ENCODE measurements at regions not wholly inside any gene's neighbourhood (a gene's known extent, or its start where the extent isn't known, plus 50 kb on each side); places are given as distances from the start of the nearest gene placed in this dataset.

DNA sequence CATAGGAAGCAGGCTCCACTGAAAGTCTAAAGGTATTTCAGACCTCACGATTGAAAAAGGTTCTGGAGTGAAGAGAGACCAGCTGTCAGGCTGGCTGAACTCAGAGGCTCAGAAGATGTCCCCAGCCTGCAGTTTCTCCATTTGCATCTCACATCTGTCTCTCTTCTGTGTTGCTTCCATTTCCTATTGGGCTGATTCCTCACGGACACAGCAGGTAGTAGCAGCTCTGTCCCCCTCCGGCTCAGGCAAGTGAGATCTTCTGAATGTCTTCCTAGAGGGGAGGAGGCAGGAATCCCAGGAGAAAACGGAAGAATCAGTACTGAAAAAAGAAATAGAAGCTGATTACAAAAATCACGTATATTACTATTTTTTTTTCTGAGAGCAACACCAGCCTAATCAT, 274.1 kb upstream of the COBL start:
- peaks cover 2% of the 10 kb centered on the region for H3K9me3 Mint-ChIP-seq (ENCODE audit: unreplicated experiment)
- TF ChIP-seq EZH2 (IDR thresholded peaks at IDR 0.05; ENCODE audit: insufficient read depth, low read length) (no peak), CTCF (IDR thresholded peaks at IDR 0.05; ENCODE audit: insufficient read depth, low read depth, low read length) (no peak)
- H3K4me3 ChIP-seq (ENCODE audit: insufficient read depth, low read depth, low read length): no peak overlapping the region
- H3K27me3 Mint-ChIP-seq (ENCODE audit: low read depth, unreplicated experiment): peaks cover 5% of the 10 kb centered on the region
- H3K4me2 ChIP-seq (ENCODE audit: low read length): no peak overlapping the region
- H3K9me3 ChIP-seq (ENCODE audit: insufficient read depth, low read depth, low read length): no peaks in the 10 kb centered on the region
- no peak overlapping the region for H3K27ac ChIP-seq (ENCODE audit: low read depth, low read length)
- H3K79me2 ChIP-seq (ENCODE audit: insufficient read depth, low read length): no peaks in the 10 kb centered on the region
- no peak overlapping the region for H3K9ac ChIP-seq (ENCODE audit: low read length)
- no peaks in the 10 kb centered on the region for H3K36me3 Mint-ChIP-seq (ENCODE audit: low read depth, unreplicated experiment)
- peaks cover 11% of the 10 kb centered on the region for H3K4me1 Mint-ChIP-seq (ENCODE audit: low read depth, unreplicated experiment)
- FAIRE-seq (no peak), DNase-seq (ENCODE audit: low read depth) (no peak)
- H3K4me3 Mint-ChIP-seq (ENCODE audit: unreplicated experiment): no peak overlapping the region
- no peak overlapping the region for H3K27ac Mint-ChIP-seq (ENCODE audit: unreplicated experiment)
- H4K20me1 ChIP-seq (ENCODE audit: insufficient read depth, low read length): no peaks in the 10 kb centered on the region
- no peak overlapping the region for H2AFZ ChIP-seq (ENCODE audit: low read depth, low read length)
- H3K4me1 ChIP-seq (ENCODE audit: insufficient read depth, low read length): no peaks in the 10 kb centered on the region
- no peaks in the 10 kb centered on the region for H3K27me3 ChIP-seq (ENCODE audit: insufficient read depth, low read length)
- no peaks in the 10 kb centered on the region for H3K36me3 ChIP-seq (ENCODE audit: insufficient read depth, low read length)

- H3K36me3 Mint-ChIP-seq (ENCODE audit: low read depth, unreplicated experiment): no peaks in the 10 kb centered on the region
These were observed 272.5 kb upstream of the COBL start for GRCh38 chr7:51589111-51589510.

More at GRCh38 chr7:51589111-51589510, 272.5 kb upstream of the COBL start:
- H3K4me3 Mint-ChIP-seq (ENCODE audit: unreplicated experiment): no peak overlapping the region
- no peak for DNase-seq (ENCODE audit: low read depth)
- H4K20me1 ChIP-seq (ENCODE audit: insufficient read depth, low read length): no peaks in the 10 kb centered on the region
- no peak overlapping the region for H3K9ac ChIP-seq (ENCODE audit: low read length)
- no peaks in the 10 kb centered on the region for H3K9me3 ChIP-seq (ENCODE audit: insufficient read depth, low read depth, low read length)
- no peaks in the 10 kb centered on the region for H3K27me3 ChIP-seq (ENCODE audit: insufficient read depth, low read length)
- H3K4me1 Mint-ChIP-seq (ENCODE audit: low read depth, unreplicated experiment): peaks cover 11% of the 10 kb centered on the region
- TF ChIP-seq CTCF (IDR thresholded peaks at IDR 0.05; ENCODE audit: insufficient read depth, low read depth, low read length) (no peak), EZH2 (IDR thresholded peaks at IDR 0.05; ENCODE audit: insufficient read depth, low read length) (no peak)
- no peaks in the 10 kb centered on the region for H3K36me3 ChIP-seq (ENCODE audit: insufficient read depth, low read length)
- H2AFZ ChIP-seq (ENCODE audit: low read depth, low read length): no peak overlapping the region
- no peak overlapping the region for H3K4me2 ChIP-seq (ENCODE audit: low read length)
- H3K27ac Mint-ChIP-seq (ENCODE audit: unreplicated experiment): no peak overlapping the region
- H3K4me1 ChIP-seq (ENCODE audit: insufficient read depth, low read length): no peaks in the 10 kb centered on the region
- H3K27me3 Mint-ChIP-seq (ENCODE audit: low read depth, unreplicated experiment): peaks cover 10% of the 10 kb centered on the region
- H3K4me3 ChIP-seq (ENCODE audit: insufficient read depth, low read depth, low read length): no peak overlapping the region
- no peak overlapping the region for H3K27ac ChIP-seq (ENCODE audit: low read depth, low read length)
- H3K79me2 ChIP-seq (ENCODE audit: insufficient read depth, low read length): no peaks in the 10 kb centered on the region
- no peaks in the 10 kb centered on the region for H3K9me3 Mint-ChIP-seq (ENCODE audit: unreplicated experiment)
- FAIRE-seq: no peak

Measured in astrocyte (in vitro differentiated cells and primary cell).